Astrocyte (in vitro differentiated cells and primary cell): ENCODE measurements at regions not wholly inside any gene's neighbourhood (a gene's known extent, or its start where the extent isn't known, plus 50 kb on each side); places are given as distances from the start of the nearest gene placed in this dataset.

Experiments
- DNase-seq: peaks from one replicate; pipeline ENCODE4 v3.0.0-alpha.2; 2010; ENCODE audit warnings: low read depth
- FAIRE-seq: peaks from 2 replicates; lab custom pipeline; 2011; peaks lifted over from hg19 to GRCh38; lab: Jason Lieb, UNC
- H2AFZ ChIP-seq: 2 replicates; pipeline ENCODE4 v1.6.0; 2012; ENCODE audit warnings: low read depth, low read length, inconsistent platforms
- H3K27ac ChIP-seq: 2 replicates; pipeline ENCODE4 v1.5.1; 2011; ENCODE audit warnings: low read depth, low read length, inconsistent platforms
- H3K27me3 ChIP-seq: 2 replicates; pipeline ENCODE4 v1.6.0; 2011; ENCODE audit warnings: low read length, inconsistent platforms; ENCODE audit not compliant: insufficient read depth
- H3K36me3 ChIP-seq: 2 replicates; pipeline ENCODE4 v1.5.1; 2011; ENCODE audit warnings: low read length, inconsistent platforms; ENCODE audit not compliant: insufficient read depth
- H3K4me1 ChIP-seq: 2 replicates; pipeline ENCODE4 v1.5.1; 2011; ENCODE audit warnings: low read length, inconsistent platforms; ENCODE audit not compliant: insufficient read depth
- H3K4me2 ChIP-seq: 2 replicates; pipeline ENCODE4 v1.6.0; 2012; ENCODE audit warnings: low read length, inconsistent platforms
- H3K4me3 ChIP-seq: 2 replicates; pipeline ENCODE4 v1.5.1; 2011; ENCODE audit warnings: low read depth, mild to moderate bottlenecking, low read length, inconsistent platforms; ENCODE audit not compliant: insufficient read depth
- H3K79me2 ChIP-seq: 2 replicates; pipeline ENCODE4 v1.6.0; 2012; ENCODE audit warnings: mild to moderate bottlenecking, low read length, inconsistent platforms; ENCODE audit not compliant: insufficient read depth
- H3K9ac ChIP-seq: 2 replicates; pipeline ENCODE4 v1.6.0; 2012; ENCODE audit warnings: mild to moderate bottlenecking, low read length, inconsistent platforms
- H3K9me3 ChIP-seq: 2 replicates; pipeline ENCODE4 v1.5.1; 2012; ENCODE audit warnings: low read depth, mild to moderate bottlenecking, low read length, inconsistent platforms; ENCODE audit not compliant: insufficient read depth
- H4K20me1 ChIP-seq: 2 replicates; pipeline ENCODE4 v1.6.0; 2012; ENCODE audit warnings: low read length, inconsistent platforms; ENCODE audit not compliant: insufficient read depth
- H3K27ac Mint-ChIP-seq: one replicate; pipeline ENCODE4 v1.8.0; 2021; ENCODE audit warnings: mild to moderate bottlenecking, mixed read lengths; ENCODE audit not compliant: unreplicated experiment
- H3K27me3 Mint-ChIP-seq: one replicate; pipeline ENCODE4 v1.8.0; 2021; ENCODE audit warnings: low read depth, mixed read lengths; ENCODE audit not compliant: unreplicated experiment
- H3K36me3 Mint-ChIP-seq: one replicate; pipeline ENCODE4 v1.8.0; 2021; ENCODE audit warnings: low read depth, mixed read lengths; ENCODE audit not compliant: unreplicated experiment
- H3K4me1 Mint-ChIP-seq: one replicate; pipeline ENCODE4 v1.8.0; 2021; ENCODE audit warnings: low read depth, mixed read lengths; ENCODE audit not compliant: unreplicated experiment
- H3K4me3 Mint-ChIP-seq: one replicate; pipeline ENCODE4 v1.8.0; 2021; ENCODE audit warnings: mild to moderate bottlenecking, moderate library complexity, mixed read lengths; ENCODE audit not compliant: unreplicated experiment
- H3K9me3 Mint-ChIP-seq: one replicate; pipeline ENCODE4 v1.8.0; 2021; ENCODE audit warnings: mild to moderate bottlenecking, mixed read lengths; ENCODE audit not compliant: unreplicated experiment
- CTCF ChIP-seq: IDR thresholded peaks from 2 replicates; pipeline ENCODE4 v1.5.1; 2011; ENCODE audit warnings: low read depth, mild to moderate bottlenecking, inconsistent platforms, low read length, moderate library complexity; ENCODE audit not compliant: insufficient read depth
- EZH2 ChIP-seq: IDR thresholded peaks from 2 replicates; pipeline ENCODE4 v1.6.1; 2012; ENCODE audit warnings: mild to moderate bottlenecking, low read length, inconsistent platforms; ENCODE audit not compliant: insufficient read depth

- no peak overlapping the region for H3K27ac Mint-ChIP-seq
- no peaks in the 10 kb centered on the region for H3K36me3 ChIP-seq
- no peaks in the 10 kb centered on the region for H4K20me1 ChIP-seq
- H3K27ac ChIP-seq, result no peak overlapping the region
- H3K9me3 Mint-ChIP-seq, result no peaks in the 10 kb centered on the region
- no peaks in the 10 kb centered on the region for H3K79me2 ChIP-seq
- peaks cover 3% of the 10 kb centered on the region for H3K4me1 ChIP-seq
- no peaks in the 10 kb centered on the region for H3K36me3 Mint-ChIP-seq
- DNase-seq (no peak), FAIRE-seq (no peak)
- no peak overlapping the region for H3K9ac ChIP-seq
- H2AFZ ChIP-seq, result no peak overlapping the region
- H3K4me3 Mint-ChIP-seq, result no peak overlapping the region
- peaks cover 10% of the 10 kb centered on the region for H3K4me1 Mint-ChIP-seq
- no peak for TF ChIP-seq EZH2
- no peak for TF ChIP-seq CTCF
- H3K4me2 ChIP-seq, result no peak overlapping the region
- H3K27me3 ChIP-seq, result no peaks in the 10 kb centered on the region
- no peak overlapping the region for H3K4me3 ChIP-seq
- peaks cover 2% of the 10 kb centered on the region for H3K27me3 Mint-ChIP-seq
- H3K9me3 ChIP-seq, result no peaks in the 10 kb centered on the region
Measured at GRCh38 chr3:13223574-13224237, 150.5 kb upstream of the IQSEC1 start.

GRCh38 chr3:13222891-13223573 lies 149.8 kb upstream of the IQSEC1 start:
- no peak overlapping the region for H2AFZ ChIP-seq
- H3K9me3 ChIP-seq, result no peaks in the 10 kb centered on the region
- Mint-ChIP-seq H3K9me3 (no peaks in the 10 kb centered on the region), H3K4me1 (peaks cover 16% of the 10 kb centered on the region), H3K36me3 (no peaks in the 10 kb centered on the region), H3K27ac (no peak overlapping the region), H3K27me3 (peaks cover 2% of the 10 kb centered on the region), H3K4me3 (no peak overlapping the region)
- no peaks in the 10 kb centered on the region for H3K36me3 ChIP-seq
- no peak for TF ChIP-seq EZH2
- no peaks in the 10 kb centered on the region for H3K79me2 ChIP-seq
- no peak overlapping the region for H3K27ac ChIP-seq
- no peak overlapping the region for H3K9ac ChIP-seq
- no peak for FAIRE-seq
- no peak for DNase-seq
- H3K4me1 ChIP-seq, result peaks cover 9% of the 10 kb centered on the region
- no peaks in the 10 kb centered on the region for H4K20me1 ChIP-seq
- no peak overlapping the region for H3K4me2 ChIP-seq
- H3K4me3 ChIP-seq, result no peak overlapping the region
- no peaks in the 10 kb centered on the region for H3K27me3 ChIP-seq

GRCh38 chr3:13222131-13222530 lies 148.9 kb upstream of the IQSEC1 start:
- H3K27me3 ChIP-seq, result no peaks in the 10 kb centered on the region
- no peak overlapping the region for H3K9ac ChIP-seq
- no peak for FAIRE-seq
- Mint-ChIP-seq H3K27ac (no peak overlapping the region), H3K4me1 (peaks cover 24% of the 10 kb centered on the region), H3K4me3 (no peak overlapping the region), H3K36me3 (no peaks in the 10 kb centered on the region), H3K27me3 (no peaks in the 10 kb centered on the region), H3K9me3 (no peaks in the 10 kb centered on the region)
- DNase-seq, result no peak
- no peak overlapping the region for H2AFZ ChIP-seq
- no peaks in the 10 kb centered on the region for H3K79me2 ChIP-seq
- no peak overlapping the region for H3K4me3 ChIP-seq
- H3K27ac ChIP-seq, result no peak overlapping the region
- TF ChIP-seq EZH2 (no peak), CTCF (no peak)
- no peaks in the 10 kb centered on the region for H3K9me3 ChIP-seq
- H3K4me1 ChIP-seq, result peaks cover 17% of the 10 kb centered on the region
- H3K36me3 ChIP-seq, result no peaks in the 10 kb centered on the region
- no peak overlapping the region for H3K4me2 ChIP-seq
- H4K20me1 ChIP-seq, result no peaks in the 10 kb centered on the region
